ENCODE measurements at regions not wholly inside any gene's neighbourhood (a gene's known extent, or its start where the extent isn't known, plus 50 kb on each side); places are given as distances from the start of the nearest gene placed in this dataset.

DNA sequence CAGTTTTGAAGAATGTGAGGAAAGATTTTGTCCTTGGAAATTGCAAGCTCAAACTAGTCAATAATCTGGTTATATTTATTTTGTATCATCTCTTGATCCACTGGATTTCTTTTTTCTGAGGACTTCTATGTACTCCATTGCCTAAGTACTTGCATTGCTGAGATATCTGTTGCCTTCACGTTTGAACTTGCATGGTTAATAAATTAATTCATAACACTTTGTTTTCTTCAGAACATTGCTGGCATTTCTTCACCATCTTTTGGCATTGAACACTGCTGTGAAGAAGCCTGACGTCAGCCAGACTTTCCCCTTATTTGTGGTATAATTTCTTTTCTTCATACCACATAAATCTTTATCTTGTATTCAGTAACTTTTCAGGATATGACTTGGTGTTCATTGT lies 246.0 kb upstream of the KIF2A start:
- H3K36me3 ChIP-seq = no peaks in the 10 kb centered on the region
- WGBS, 2 donors = 54 to 61% methylated on average over 2 of the region's 2 CpGs
- intact Hi-C loops (cut with DNase I) = no loop called here
- H3K9me3 ChIP-seq = peaks cover 0 to 4% (median 0%) of the 10 kb centered on the region in 11 donors
- no peaks in the 10 kb centered on the region for H3K4me1 ChIP-seq
- peaks cover 0 to under 1% (median 0%) of the 10 kb centered on the region in 7 donors for H3K27me3 ChIP-seq
- DNase-seq (no peak), ATAC-seq (no peak)
- TF ChIP-seq, protein P1, sequence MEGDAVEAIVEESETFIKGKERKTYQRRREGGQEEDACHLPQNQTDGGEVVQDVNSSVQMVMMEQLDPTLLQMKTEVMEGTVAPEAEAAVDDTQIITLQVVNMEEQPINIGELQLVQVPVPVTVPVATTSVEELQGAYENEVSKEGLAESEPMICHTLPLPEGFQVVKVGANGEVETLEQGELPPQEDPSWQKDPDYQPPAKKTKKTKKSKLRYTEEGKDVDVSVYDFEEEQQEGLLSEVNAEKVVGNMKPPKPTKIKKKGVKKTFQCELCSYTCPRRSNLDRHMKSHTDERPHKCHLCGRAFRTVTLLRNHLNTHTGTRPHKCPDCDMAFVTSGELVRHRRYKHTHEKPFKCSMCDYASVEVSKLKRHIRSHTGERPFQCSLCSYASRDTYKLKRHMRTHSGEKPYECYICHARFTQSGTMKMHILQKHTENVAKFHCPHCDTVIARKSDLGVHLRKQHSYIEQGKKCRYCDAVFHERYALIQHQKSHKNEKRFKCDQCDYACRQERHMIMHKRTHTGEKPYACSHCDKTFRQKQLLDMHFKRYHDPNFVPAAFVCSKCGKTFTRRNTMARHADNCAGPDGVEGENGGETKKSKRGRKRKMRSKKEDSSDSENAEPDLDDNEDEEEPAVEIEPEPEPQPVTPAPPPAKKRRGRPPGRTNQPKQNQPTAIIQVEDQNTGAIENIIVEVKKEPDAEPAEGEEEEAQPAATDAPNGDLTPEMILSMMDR (IDR thresholded peaks at IDR 0.05) = no peak
- no peak overlapping the region for H3K27ac ChIP-seq
- H3K4me3 ChIP-seq = no peak overlapping the region

DNA sequence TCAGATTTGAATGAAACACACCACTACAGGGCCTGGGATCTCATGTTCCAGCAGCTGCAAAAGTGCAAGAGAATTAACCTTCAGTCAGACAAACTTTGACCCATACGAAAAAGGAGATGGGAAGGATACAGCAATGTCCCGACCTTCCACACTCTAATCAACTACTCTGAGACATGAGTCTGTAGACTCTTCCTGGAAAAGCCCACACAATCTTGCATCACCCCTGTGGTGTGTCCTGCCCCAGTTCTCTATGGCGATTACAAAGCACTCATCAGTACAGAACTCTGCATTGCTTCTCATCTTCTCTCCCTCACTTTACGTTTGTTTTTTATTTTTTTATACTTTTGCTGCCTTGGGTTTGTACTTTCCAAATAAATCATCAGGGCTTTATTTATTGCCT lies 241.0 kb upstream of the KIF2A start:
- DNase-seq (no peak), ATAC-seq (no peak)
- no peak overlapping the region for H3K4me3 ChIP-seq
- no peak overlapping the region for H3K27ac ChIP-seq
- H3K4me1 ChIP-seq = no peaks in the 10 kb centered on the region
- TF ChIP-seq, protein P1 (IDR thresholded peaks at IDR 0.05) = no peak
- 69 to 73% methylated on average over 4 of the region's 4 CpGs for WGBS, 2 donors
- intact Hi-C loops (cut with DNase I) = no loop called here
- no peaks in the 10 kb centered on the region for H3K36me3 ChIP-seq
- peaks cover 0 to 4% (median 0%) of the 10 kb centered on the region in 7 donors for H3K27me3 ChIP-seq
- H3K9me3 ChIP-seq = no peaks in the 10 kb centered on the region

DNA sequence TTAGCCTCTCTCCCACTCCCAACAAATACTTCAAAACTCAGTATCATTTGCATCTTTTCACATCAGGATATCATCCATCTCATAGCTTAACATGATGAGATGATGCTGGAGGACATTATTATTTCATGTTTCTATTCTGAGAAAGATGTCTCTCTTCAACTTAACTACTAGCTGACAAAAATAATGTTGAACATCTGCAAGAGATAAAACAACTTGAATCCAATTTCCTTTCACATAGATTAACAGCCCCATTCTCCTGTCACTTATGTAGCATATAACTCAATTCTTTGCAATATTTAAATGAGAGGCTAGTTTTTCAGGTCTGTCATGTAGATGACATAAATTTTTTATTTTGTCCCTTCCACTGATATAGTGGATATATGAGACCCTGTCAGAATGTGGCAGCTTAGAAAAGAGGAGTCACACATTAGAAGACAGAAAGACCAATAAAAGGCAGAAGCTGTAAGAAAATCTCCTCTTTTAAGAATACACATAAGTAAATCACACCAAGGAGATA lies 239.2 kb upstream of the KIF2A start:
- intact Hi-C loops (cut with DNase I) = no loop called here
- DNase-seq (no peak), ATAC-seq (no peak)
- Histone ChIP-seq H3K36me3 (no peaks in the 10 kb centered on the region), H3K4me3 (no peak overlapping the region), H3K27ac (no peak overlapping the region), H3K9me3 (no peaks in the 10 kb centered on the region), H3K27me3 (peaks cover 0 to 4% (median 0%) of the 10 kb centered on the region in 7 donors), H3K4me1 (no peaks in the 10 kb centered on the region)
- TF ChIP-seq, protein P1 (IDR thresholded peaks at IDR 0.05) = no peak

DNA sequence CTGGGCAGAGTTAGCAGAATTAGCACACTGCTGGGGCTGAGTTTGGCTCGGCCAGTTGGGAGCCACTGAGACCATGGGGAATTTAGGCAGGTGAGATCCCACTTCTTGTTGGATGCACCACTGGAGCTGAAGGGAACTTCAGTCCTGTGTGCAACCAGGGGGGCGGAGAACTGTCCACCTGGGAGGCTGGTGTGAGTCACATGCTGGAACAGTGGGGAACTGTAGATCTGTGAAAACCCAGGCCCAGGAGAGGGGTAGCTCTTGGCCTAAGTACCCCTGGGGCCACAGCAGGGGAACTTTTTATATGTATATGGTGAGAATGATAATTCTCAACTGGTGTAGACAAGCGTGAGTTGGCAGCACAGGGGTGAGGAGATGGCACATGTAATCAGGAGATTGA lies 237.5 kb upstream of the KIF2A start:
- no peaks in the 10 kb centered on the region for H3K9me3 ChIP-seq
- peaks cover 0 to 4% (median 0%) of the 10 kb centered on the region in 7 donors for H3K27me3 ChIP-seq
- ATAC-seq (no peak), DNase-seq (no peak)
- no peaks in the 10 kb centered on the region for H3K36me3 ChIP-seq
- intact Hi-C loops (cut with DNase I) = no loop called here
- 68 to 69% methylated on average over 3 of the region's 3 CpGs for WGBS, 2 donors
- H3K4me1 ChIP-seq = no peaks in the 10 kb centered on the region
- TF ChIP-seq, protein P1 (IDR thresholded peaks at IDR 0.05) = no peak
- no peak overlapping the region for H3K4me3 ChIP-seq
- no peak overlapping the region for H3K27ac ChIP-seq
